GM21367 (cell line): ENCODE measurements at regions not wholly inside any gene's neighbourhood (a gene's known extent, or its start where the extent isn't known, plus 50 kb on each side); places are given as distances from the start of the nearest gene placed in this dataset.

ENCODE experiments used
- ATAC-seq: cut with Tn5 transposase; IDR thresholded peaks from one replicate; pipeline ENCODE4 v1.9.1; 2021; ENCODE audit not compliant: unreplicated experiment

DNA sequence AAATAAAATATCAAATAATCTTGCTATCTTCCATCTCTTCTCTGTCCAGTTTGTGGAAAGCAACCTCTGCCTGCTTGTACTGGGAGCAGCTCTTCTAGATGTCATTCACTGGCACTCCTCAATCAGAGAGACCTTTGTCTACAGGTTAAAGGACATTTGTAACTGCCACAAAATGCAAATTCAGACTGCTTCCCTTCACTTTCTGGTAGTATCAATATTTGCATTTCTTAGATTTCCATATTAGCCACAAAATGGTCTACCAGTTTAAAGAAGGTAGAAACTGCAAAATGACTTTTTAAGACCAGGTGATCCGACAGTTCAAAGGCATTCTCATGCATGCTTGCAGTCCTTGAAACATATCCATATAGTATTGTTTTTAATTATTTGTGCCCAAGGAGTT lies 51.7 kb upstream of the RCN1 start:
- no peak for ATAC-seq

DNA sequence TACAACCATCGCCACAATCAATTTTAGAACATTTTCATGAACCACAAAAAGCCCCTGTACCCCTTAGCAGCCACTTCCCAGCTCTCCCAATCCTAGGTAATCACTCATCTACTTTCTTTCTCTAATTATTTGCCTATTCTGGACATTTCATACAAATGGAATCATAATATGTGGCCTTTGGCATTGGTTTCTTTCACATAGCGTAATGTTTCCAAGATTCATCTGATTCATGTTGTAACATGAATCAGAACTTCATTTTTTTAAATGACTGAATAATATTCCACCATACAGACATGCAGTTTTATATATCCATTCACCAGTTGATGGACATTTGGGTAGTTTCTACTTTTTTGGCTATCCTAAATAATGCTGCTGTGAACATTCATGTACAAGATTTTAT lies 56.2 kb upstream of the RCN1 start:
- no peak for ATAC-seq

DNA sequence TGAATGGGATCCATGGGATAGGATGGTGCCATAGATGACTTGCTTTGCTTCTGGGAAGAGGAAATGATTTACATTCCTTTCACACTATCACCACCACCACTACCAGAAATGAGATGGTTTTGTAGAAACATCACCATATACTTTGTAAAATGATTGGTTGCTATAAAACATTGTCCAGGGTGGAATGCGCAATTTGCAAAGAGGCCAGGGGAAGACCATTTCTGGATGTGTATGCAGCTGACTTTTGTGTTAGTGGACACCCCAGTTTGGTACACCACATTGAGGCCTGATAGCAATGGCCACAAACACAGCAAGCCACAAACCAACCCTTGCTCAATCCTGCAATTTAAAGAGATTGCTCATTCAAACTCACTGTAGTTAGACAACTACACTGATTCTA lies 56.7 kb upstream of the RCN1 start:
- ATAC-seq: no peak

DNA sequence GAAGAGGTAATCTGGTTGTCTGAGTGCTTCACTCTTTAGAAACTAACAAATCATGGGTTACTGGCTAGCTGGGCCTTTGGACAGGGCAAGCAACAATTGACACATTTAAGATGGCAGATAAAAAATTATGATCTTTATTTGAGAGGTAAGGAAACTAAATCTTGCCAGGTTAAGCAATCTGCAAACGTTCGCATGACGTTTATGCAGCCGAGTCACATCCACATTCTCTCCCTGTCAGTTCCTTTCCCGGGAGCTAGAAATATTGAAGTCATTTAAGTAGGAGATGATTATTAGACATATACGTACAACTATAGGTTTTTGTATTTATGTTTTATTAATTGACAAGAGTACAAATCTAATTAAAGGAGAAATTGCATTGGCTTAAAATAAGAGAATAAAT lies 57.4 kb upstream of the RCN1 start:
- no peak for ATAC-seq

DNA sequence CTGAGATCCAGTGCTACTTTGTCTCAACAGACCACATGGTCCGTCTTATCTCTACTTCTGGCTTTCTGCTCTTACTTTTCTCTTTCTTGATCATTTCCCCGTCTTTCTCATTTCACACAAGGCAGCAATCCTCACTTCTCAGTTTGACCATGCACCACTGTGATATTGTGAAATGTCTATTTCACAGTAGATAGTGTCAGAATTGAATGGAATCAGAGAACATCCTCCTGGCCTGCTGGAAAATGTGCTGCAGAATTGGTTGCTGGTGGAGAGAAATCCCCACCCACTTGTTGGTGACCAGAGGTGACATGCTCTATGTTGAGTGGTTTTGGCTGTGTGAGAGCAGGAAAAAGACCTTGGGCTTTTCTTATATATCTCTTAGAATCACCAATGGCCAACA lies 57.8 kb upstream of the RCN1 start:
- ATAC-seq: no peak

DNA sequence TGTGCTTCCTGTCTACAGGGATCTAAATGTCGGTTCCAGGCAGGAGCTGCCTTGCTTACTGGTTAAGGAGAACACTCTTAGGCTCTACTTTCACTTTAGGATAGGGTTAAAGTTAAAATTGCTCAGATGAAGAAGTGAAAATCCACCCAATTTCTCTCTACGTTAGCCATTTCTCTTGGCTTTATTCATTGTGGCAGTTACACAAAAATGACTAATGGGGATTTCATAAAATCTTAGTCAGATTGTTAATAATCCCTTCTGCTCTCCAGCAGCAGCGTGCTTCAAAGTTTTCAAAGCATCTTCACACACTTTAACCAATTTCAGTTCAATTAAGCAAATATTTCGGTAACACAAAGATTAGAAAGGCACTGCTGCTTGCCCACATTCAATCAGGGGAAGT lies 58.4 kb upstream of the RCN1 start:
- ATAC-seq: no peak

DNA sequence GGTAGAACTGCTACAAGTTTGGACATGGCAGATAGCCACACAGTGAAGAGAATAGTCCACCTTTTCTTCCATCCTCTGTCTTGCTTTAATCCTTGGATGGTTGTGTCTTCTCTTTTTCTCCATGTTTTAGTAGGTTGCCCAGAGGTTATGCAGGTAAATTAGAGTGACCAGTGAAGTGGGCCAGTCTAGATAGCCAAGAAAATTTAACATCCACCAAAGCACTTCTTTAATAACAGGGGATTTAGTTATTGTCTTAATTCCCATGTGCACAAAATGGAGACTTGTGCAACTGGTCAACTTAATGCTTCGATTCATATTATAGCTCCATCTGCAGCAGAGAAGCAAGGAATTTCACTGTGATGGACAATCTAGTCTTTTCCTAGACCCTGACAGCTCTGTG lies 58.8 kb upstream of the RCN1 start:
- ATAC-seq: no peak

DNA sequence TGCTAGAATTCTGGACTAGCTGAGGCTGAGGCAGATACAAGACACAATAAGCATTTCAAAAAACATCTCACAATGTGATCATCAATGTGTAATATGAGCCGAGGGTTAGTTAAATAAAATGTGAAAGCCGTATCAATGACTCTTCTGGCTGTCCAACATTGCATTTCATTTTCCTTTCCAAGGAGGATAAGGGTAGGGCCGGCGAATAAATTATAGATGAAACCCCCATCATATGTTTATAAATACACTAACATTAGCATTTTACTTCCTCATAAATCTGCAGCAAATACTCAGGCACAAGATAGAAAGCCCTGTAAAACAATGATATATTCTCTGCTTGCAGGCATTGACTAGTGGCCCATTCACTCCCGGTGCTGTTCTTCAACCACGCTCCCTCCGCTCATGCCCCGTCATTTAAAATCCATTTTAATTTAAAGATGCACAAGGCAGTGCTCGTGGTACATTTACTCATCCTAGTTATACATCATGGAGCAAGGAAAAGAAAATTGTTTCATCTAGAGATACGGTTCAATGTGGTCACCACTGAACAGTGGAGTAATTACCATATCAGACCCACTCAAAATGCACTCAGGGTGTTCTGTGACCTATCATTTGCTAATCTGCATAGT lies 59.9 kb upstream of the RCN1 start:
- ATAC-seq: no peak

DNA sequence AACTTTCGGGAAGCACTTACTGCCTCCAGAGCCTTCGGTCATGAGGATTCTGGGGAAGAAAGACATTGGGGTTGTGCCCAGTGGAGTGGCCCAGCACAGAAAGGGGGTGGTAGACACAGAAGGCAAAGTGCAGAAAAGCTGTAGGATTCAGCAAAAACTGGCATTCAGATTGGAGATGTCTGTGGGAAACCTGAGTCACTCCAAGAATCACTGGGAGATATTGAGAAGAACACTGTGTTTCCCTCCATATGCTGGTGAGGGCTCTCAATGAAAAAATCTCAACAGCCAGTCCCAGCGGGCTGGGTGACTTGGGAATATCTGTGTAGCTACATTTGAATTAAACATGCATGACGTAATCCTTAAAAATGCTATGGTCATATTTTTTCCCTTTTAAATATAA lies 61.2 kb upstream of the RCN1 start:
- ATAC-seq: no peak

DNA sequence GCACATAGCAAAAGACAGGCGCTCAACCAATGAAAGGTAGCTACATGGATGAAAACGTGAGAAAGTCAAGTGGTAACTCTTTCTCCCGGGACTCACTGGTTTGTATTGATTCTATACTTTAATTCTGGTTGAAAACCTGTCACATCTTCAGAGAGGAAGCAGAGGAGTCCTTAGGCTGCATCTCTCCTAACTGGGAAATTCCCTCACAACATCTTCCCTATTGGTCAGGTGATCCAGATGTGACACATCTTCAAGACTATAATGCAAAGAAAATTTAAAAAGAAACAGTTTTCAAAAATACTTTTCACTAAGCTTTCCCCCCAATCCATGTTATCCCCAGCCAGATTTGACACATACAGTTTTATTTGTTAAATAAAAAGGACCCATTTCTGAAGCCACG lies 62.7 kb upstream of the RCN1 start:
- no peak for ATAC-seq

DNA sequence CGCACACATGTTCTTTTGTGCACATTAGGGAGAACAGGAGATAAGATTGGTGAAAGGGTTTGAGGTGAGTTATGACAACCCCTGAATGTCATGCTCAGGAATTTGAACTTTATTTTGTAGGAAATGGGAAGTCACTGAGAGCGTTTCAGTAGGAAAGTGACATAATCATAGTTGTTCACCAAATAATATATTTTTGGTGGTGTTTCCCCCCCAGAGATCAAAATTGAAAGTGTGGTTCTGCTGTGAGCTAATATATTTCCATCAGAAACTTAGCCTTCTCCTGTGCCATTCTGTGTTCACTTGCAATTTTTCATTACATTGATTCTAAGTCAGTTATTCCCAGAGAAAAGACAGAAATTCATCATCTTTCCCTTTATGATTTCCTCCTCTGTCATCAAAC lies 64.1 kb upstream of the RCN1 start:
- ATAC-seq: no peak

DNA sequence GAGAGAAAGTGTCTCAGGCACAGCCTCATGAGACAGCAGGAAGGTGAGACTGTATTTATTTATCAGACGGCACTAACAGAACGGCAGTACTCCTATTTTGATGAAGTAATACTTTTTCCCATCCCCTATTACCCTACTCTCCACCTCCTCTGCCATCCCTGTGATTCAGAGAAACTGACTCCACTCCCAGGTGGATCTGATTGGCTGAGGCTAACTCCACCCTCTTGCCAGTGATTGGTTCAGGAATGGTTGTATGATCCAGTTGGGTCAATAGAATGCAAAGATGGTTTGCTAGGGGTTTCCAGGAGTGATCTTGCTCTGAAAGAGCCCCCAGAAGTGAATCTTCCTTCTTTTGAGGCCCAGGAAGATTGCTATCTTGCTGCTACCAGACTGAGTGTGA lies 65.9 kb upstream of the RCN1 start:
- no peak for ATAC-seq

DNA sequence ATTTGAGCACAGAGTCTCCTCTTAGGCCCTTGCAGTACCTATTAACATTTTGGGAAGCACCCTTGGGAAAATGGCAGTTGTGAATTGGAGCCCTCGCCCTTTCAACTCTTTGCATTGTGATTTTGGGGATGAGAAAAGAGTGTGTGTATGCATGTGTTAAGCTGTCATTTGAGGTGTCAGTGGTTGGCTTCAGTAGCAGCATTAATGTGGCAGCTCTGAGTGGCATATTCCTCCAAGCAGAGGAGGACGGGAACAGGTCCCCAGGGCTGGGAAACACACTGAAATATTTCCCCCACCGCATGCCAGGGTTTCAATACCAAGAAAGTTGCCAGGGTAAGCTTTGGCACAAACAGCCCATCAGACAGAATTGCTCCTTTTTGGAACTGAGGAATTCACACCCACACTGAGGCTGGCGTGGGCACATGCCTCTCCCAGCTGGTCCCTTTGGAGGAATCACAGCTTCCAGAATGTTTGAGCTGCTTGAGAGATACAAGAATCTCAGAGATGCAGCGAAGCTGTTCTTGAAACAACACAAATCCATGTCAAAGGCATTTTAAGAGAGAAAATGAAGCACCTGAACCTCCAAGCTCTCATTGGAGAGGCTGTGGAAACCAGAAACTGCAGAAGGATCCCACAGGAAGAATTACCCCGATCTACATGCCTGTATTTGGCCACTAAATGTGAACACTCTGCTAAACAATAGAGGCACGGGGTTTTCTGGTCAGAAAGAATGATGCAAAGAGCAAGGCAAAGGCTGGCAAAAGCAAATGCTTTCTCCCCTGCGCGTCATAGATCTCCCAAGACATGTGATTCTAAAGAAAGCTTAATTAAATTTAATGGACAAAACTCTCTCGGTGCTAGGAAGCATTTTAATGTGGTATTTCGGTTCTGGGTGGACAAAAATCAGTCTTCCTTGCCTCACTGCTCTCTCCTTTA lies 67.2 kb upstream of the RCN1 start:
- no peak for ATAC-seq

DNA sequence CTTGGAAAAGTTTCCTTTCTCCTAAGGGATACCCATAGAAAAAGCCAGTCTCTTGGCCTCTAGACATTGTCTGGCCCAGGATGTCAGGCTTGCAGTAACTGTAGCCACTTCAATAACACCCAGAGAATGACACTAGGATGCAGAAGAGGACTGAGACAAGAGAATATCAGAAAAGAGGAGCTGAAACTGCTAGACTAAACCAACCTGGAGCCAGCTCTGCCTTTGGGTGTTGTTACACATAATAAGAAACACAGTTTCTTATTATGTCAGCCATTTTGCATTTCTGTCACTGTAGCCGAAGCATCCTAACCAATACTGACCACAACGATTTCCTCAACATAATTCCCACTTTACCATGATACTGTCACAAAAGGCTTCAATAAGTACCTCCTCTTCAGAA lies 72.2 kb upstream of the RCN1 start:
- no peak for ATAC-seq

DNA sequence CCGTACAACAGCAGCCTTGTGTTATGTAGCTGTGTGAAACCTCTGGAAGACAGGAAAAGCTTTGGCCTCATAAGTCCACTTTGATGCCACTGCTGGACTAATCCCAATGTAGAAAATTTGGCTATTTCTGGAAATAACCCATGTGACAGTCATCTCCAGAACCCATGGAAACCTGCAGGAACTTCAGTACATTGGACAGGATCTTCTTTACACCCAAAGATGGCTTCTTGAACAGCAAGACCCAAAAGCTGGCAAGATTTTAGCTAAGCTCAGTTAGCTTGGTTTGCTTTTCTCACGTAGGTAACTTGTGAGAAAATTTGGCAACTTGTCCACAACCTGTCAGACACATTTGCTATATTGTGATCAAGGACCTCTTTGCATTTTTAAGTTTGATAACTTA lies 74.8 kb upstream of the RCN1 start:
- ATAC-seq: no peak

DNA sequence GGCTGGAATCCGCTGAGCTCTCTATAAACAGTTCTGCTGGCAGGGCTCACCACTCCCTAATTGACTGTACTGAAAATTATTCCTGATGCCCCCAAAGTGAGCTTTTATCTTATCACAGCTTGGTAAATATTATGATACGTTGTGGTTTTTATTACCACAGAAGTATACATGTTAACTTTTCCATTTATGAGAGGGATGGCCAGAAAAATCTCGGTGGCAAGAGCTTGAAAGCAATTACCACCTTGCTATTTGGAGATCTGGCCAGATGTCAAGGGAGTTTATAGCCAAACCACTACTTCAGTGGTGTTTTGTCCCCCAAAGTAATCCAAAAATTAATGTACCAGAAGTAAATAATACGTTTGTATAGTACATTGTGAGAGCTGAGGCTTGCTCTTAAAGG lies 75.4 kb upstream of the RCN1 start:
- ATAC-seq: no peak

DNA sequence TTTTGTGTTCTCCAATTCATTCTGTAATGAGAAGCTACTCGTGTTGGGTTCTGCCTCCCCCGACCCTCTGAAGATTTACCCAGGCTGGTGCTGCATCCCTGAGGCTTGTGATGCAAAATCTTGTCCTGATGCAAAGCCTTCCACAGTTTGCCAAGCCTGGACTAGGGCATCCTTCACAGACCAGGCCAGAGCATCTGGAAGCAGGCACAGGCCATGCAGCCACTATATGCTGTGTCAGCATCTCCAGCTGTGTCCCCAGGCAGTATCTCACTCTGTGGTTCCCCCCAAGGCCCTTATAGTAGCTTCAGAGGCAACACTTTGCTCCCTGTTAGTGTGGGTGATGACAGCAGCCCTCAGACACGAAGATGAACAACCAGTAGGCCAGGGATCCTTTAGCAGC lies 77.3 kb upstream of the RCN1 start:
- no peak for ATAC-seq

DNA sequence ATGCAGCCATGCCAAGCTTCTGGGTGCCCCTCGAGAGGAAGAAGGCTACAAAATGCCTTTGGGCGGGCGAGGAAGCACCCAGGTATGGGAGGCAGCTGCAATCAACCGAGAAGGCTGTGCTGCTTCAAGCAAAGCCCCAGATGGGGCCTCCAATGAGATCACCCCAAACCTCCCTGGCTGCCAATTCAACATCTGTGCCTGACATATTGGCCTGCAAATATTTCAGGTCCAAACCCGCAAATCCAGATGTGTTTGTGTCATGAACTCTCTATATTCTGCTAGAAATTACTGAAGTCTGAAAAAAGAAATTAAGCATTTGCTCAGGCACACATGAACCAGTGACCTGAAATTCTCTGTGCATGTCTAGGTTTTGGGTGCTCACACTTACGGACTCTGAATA lies 78.8 kb upstream of the RCN1 start:
- ATAC-seq: no peak

DNA sequence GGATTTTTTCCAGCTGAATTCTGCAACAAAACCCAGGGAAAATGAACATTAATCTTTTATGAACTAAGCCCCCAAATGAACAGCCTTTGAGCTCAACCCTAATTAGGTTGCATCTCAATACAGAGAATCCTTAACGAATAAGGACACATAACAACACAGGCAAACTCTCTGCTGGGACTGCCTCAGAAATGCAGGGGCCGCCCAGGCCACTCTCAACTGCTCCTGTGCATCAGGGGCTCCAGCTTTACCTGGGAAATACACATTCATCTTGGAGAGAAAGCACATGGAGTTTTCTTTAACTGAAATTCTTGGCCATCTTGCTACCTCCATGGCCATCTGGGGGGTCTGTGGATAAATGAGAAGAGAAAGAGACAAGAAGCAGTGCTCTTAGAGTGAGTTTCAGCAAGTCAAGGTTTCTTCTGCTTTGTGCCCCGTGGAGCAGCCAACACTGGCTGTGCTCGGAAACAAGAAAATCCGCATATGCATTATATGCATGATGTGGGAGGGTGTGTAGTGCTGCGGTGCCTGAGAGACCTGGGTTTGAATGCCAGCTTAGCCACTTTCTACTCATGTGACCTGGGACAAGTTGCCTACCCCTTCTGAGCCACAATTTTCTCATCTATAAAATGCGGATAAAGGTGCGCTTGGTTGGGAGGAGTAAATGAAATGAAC lies 81.9 kb upstream of the RCN1 start:
- ATAC-seq: no peak

DNA sequence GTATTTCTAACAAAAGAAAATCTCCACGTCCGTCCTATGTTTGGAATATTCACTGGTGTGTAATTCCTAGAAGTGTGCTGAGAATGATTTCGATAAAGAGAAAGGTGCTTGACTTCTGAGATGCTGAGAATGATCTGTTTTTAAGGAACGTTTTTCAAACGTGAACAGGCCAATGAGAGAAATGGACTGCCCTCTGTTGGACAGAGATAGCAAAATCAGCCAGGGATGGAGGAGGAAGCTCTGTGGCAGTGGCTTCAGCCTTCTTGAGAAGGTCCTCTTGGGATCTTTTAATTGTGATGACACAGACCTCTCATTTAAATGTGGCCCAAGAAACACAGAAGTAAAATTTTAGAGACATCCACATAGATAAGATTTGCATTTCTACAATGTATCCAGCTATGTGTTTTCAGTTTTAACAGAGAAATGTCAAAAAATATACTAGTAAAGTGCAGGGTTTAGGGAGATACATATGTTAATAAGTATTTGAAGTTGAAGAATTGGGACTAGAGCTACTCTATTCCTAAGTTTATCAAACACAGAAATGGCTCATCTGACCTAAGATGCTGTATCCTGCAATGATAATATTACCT lies 84.0 kb upstream of the RCN1 start:
- ATAC-seq: peak; percentile 71

DNA sequence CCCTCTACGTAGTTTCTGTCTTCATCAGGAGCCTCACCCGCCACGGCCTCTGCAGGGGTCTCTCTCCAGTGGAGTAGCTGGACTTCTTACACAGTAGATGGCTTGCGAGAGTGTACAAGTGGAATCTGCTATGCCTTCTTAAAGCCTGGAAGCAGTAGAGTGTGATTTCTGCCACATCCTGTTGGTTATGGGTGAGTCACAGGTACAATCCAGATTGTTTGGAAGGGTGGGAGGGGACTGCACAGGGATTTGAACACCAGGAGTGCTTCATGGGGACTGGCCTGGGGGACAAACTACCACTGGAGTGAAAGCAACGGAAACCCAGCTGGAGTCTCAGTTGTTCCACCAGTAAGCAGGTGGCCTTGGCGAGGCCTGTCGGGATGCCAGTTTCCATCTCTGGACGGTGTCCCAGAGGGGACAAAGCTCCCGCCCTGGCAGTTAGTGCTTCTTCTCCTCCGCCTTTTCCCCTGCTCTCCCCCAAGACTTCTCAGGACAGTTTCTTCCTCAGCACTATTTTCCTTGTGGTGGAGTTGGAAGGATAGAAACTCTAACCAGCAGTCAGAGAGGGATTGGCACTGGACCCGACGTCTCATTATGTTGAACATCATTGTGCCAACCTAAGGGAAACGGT lies 85.0 kb upstream of the RCN1 start:
- ATAC-seq: no peak
